Adipocyte (in vitro differentiated cells): ENCODE measurements at regions not wholly inside any gene's neighbourhood (a gene's known extent, or its start where the extent isn't known, plus 50 kb on each side); places are given as distances from the start of the nearest gene placed in this dataset.
A peak's percentile ranks its signal among the peaks of the same experiment; 100 is the strongest.
"Not testable (repeated sequence)": the region's sequence is repeated elsewhere in the genome, so short reads cannot be mapped to it uniquely, and the experiment has no call there.

Experiments
- DNase-seq: peaks from one replicate; pipeline ENCODE4 v3.0.0-alpha.2; 2015; ENCODE audit warnings: low read depth
- H3K27me3 ChIP-seq: replicated peaks from 2 replicates; pipeline ENCODE4 v1.7.0; 2013; ENCODE audit warnings: mild to moderate bottlenecking, low read length, moderate library complexity; ENCODE audit not compliant: control insufficient read depth, insufficient read depth
- H3K36me3 ChIP-seq: 2 replicates; pipeline ENCODE4 v1.7.0; 2013; ENCODE audit warnings: low read length, mild to moderate bottlenecking, moderate library complexity; ENCODE audit not compliant: control insufficient read depth, insufficient read depth, severe bottlenecking
- H3K4me1 ChIP-seq: 2 replicates; pipeline ENCODE4 v1.7.0; 2013; ENCODE audit warnings: mild to moderate bottlenecking, low read length, moderate library complexity; ENCODE audit not compliant: control insufficient read depth, insufficient read depth
- H3K4me3 ChIP-seq: 2 replicates; pipeline ENCODE4 v1.7.0; 2013; ENCODE audit warnings: mild to moderate bottlenecking, low read length, moderate library complexity
- H3K9ac ChIP-seq: 2 replicates; pipeline ENCODE4 v1.7.0; 2013; ENCODE audit warnings: mild to moderate bottlenecking, low read length, moderate library complexity
- H3K9me3 ChIP-seq: 2 replicates; pipeline ENCODE4 v1.7.0; 2013; ENCODE audit warnings: mild to moderate bottlenecking, low read length, moderate library complexity; ENCODE audit not compliant: control insufficient read depth

GRCh38 chrX:121360280-121360679, 312.9 kb downstream of the GLUD2 start:
- no peak overlapping the region for H3K9ac ChIP-seq
- no peak for DNase-seq
- no peaks in the 10 kb centered on the region for H3K4me1 ChIP-seq
- no peaks in the 10 kb centered on the region for H3K36me3 ChIP-seq
- H3K4me3 ChIP-seq = no peak overlapping the region
- H3K9me3 ChIP-seq = no peaks in the 10 kb centered on the region
- no peaks in the 10 kb centered on the region for H3K27me3 ChIP-seq

GRCh38 chrX:121365572-121366161, 318.3 kb downstream of the GLUD2 start:
- Histone ChIP-seq H3K4me3 (no peak overlapping the region), H3K27me3 (no peaks in the 10 kb centered on the region), H3K36me3 (no peaks in the 10 kb centered on the region), H3K4me1 (no peaks in the 10 kb centered on the region), H3K9me3 (no peaks in the 10 kb centered on the region), H3K9ac (no peak overlapping the region)
- no peak for DNase-seq

DNA sequence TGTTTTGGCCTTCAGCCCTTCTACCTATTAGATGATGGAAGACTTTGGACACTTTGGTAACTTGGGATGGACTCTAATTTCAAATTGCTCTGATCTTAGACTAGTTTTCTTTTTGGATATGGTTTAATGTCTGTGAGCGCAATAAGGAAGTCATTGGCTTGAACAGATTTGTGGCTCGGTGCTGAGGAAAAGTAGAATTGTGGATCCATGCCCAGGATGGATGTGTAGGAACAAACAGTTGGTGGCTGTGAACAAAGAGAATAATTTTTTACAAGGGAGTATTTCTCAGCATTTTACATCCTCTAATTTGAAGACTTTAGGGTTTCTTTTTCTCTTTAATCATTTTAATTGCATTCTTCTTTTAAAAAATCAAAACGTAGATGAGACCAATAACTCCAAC, 327.1 kb downstream of the GLUD2 start:
- Histone ChIP-seq H3K9me3 (no peaks in the 10 kb centered on the region), H3K4me3 (no peak overlapping the region), H3K36me3 (no peaks in the 10 kb centered on the region), H3K9ac (no peak overlapping the region), H3K4me1 (no peaks in the 10 kb centered on the region), H3K27me3 (no peaks in the 10 kb centered on the region)
- no peak for DNase-seq

- H3K9ac ChIP-seq, H3K36me3 ChIP-seq, H3K27me3 ChIP-seq, DNase-seq, H3K9me3 ChIP-seq, H3K4me3 ChIP-seq, H3K4me1 ChIP-seq: not testable (repeated sequence)
Measured at GRCh38 chrX:121381915-121382314, 334.5 kb downstream of the GLUD2 start.

GRCh38 chrX:121389976-121390714, 342.7 kb downstream of the GLUD2 start:
- H3K9me3 ChIP-seq = no peaks in the 10 kb centered on the region
- no peak overlapping the region for H3K9ac ChIP-seq
- H3K36me3 ChIP-seq = no peaks in the 10 kb centered on the region
- peak; percentile 2 for DNase-seq
- no peaks in the 10 kb centered on the region for H3K27me3 ChIP-seq
- H3K4me3 ChIP-seq = no peak overlapping the region
- H3K4me1 ChIP-seq = no peaks in the 10 kb centered on the region

GRCh38 chrX:121405826-121406225, 358.4 kb downstream of the GLUD2 start:
- no peak for DNase-seq
- H3K9ac ChIP-seq = no peak overlapping the region
- H3K4me1 ChIP-seq = no peaks in the 10 kb centered on the region
- no peaks in the 10 kb centered on the region for H3K27me3 ChIP-seq
- no peaks in the 10 kb centered on the region for H3K36me3 ChIP-seq
- H3K4me3 ChIP-seq = no peak overlapping the region
- H3K9me3 ChIP-seq = no peaks in the 10 kb centered on the region

- Histone ChIP-seq H3K36me3 (no peaks in the 10 kb centered on the region), H3K27me3 (no peaks in the 10 kb centered on the region), H3K9ac (no peak overlapping the region), H3K4me1 (no peaks in the 10 kb centered on the region), H3K9me3 (no peaks in the 10 kb centered on the region), H3K4me3 (no peak overlapping the region)
- no peak for DNase-seq
Measured at GRCh38 chrX:121407627-121408026, 360.2 kb downstream of the GLUD2 start.

- H3K9ac ChIP-seq, H3K9me3 ChIP-seq, H3K27me3 ChIP-seq, H3K4me3 ChIP-seq, H3K4me1 ChIP-seq, H3K36me3 ChIP-seq, DNase-seq: not testable (repeated sequence)
Measured at GRCh38 chrX:121431514-121431913, 384.1 kb downstream of the GLUD2 start.

DNA sequence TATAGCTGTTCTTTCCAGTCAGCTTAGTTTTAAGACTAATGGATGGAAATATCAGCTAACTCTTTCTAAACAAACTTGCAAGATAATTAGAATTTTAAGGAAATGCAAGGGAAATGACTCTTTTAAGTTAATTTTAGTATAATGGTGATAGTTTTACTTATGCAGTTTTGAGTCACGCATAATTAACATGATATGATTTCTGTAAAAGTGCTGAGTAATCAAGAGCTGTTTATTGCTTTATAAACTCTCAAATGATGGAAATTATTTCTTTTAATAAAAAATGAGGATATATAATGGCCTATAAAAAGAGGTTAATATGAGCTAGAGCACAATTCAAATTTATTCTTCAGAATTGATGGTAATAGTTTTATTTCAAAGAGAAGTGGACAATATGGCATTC, 385.9 kb downstream of the GLUD2 start:
- DNase-seq = no peak
- Histone ChIP-seq H3K4me3 (no peak overlapping the region), H3K36me3 (no peaks in the 10 kb centered on the region), H3K9ac (no peak overlapping the region), H3K9me3 (no peaks in the 10 kb centered on the region), H3K4me1 (no peaks in the 10 kb centered on the region), H3K27me3 (no peaks in the 10 kb centered on the region)

DNA sequence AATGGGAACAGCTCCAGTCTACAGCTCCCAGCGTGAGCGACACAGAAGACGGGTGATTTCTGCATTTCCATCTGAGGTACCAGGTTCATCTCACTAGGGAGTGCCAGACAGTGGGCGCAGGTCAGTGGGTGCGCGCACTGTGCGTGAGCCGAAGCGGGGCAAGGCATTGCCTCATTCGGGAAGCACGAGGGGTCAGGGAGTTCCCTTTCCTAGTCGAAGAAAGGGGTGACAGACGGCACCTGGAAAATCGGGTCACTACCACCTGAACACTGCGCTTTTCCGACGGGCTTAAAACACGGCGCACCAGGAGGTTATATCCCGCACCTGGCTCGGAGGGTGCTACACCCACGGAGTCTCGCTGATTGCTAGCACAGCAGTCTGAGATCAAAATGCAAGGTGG, 390.3 kb downstream of the GLUD2 start:
- not testable (repeated sequence) for H3K36me3 ChIP-seq, H3K27me3 ChIP-seq, H3K9ac ChIP-seq, H3K4me3 ChIP-seq, H3K4me1 ChIP-seq, H3K9me3 ChIP-seq, DNase-seq

DNA sequence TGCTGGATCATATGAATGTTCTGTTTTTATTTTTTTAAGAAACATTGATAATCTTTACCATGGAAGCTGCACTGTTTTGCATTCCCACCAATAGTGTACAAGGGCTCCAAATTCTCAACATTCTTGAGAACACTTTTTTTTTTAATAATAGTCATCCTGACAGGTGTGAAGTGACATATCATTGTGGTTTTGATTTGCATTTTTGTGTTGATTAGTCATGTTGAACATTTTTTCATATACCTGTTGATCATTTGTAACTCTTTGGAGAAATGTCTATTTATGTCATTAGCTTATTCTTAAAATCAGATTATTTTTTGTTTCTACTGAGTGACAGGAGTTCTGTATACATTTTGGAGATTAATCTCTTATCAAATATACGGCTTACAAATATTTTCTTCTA, 408.5 kb downstream of the GLUD2 start:
- Histone ChIP-seq H3K36me3 (no peaks in the 10 kb centered on the region), H3K4me3 (no peak overlapping the region), H3K9ac (no peak overlapping the region)

GRCh38 chrX:121456315-121456714, 408.9 kb downstream of the GLUD2 start:
- H3K4me3 ChIP-seq = no peak overlapping the region
- H3K4me1 ChIP-seq = no peaks in the 10 kb centered on the region
- H3K9ac ChIP-seq = no peak overlapping the region
- H3K36me3 ChIP-seq = no peaks in the 10 kb centered on the region
- no peaks in the 10 kb centered on the region for H3K27me3 ChIP-seq
- H3K9me3 ChIP-seq = peaks cover 3% of the 10 kb centered on the region
- no peak for DNase-seq

More for the DNA sequence above, 408.5 kb downstream of the GLUD2 start:
- Histone ChIP-seq H3K9me3 (no peaks in the 10 kb centered on the region), H3K27me3 (no peaks in the 10 kb centered on the region), H3K4me1 (no peaks in the 10 kb centered on the region)
- DNase-seq = no peak
